Neural cell (in vitro differentiated cells): ENCODE measurements at regions not wholly inside any gene's neighbourhood (a gene's known extent, or its start where the extent isn't known, plus 50 kb on each side); places are given as distances from the start of the nearest gene placed in this dataset.

ENCODE experiments used
- EP300 ChIP-seq: fragments of 450-650 bp; conservative IDR thresholded peaks from 2 replicates; pipeline ENCODE4 v1.6.1; 2014; ENCODE audit warnings: antibody characterized with exemption, mild to moderate bottlenecking, moderate library complexity; ENCODE audit not compliant: poor library complexity, severe bottlenecking
- EZH2 ChIP-seq: fragments of 200-600, 300-800 bp; shearing (Covaris generic), sonication (generic); IDR thresholded peaks from 2 replicates; pipeline ENCODE4 v1.6.1; 2014; ENCODE audit warnings: antibody characterized with exemption, low read length, borderline replicate concordance, mild to moderate bottlenecking; ENCODE audit not compliant: insufficient read depth, poor library complexity, severe bottlenecking
- POLR2AphosphoS5 ChIP-seq: IDR thresholded peaks from 2 replicates; pipeline ENCODE4 v1.6.1; 2012
- TAF1 ChIP-seq: IDR thresholded peaks from 2 replicates; pipeline ENCODE4 v1.6.1; 2012; ENCODE audit warnings: low read depth
- TF ChIP-seq, protein P1 (sequence below): fragments of 450-650 bp; IDR thresholded peaks from 2 replicates; pipeline ENCODE4 v1.5.1; 2014; ENCODE audit warnings: antibody characterized with exemption, mild to moderate bottlenecking, moderate library complexity; ENCODE audit not compliant: poor library complexity, severe bottlenecking

GRCh38 chr1:83813576-83813975 lies 185.4 kb downstream of the TTLL7 start:
- TF ChIP-seq, protein P1, sequence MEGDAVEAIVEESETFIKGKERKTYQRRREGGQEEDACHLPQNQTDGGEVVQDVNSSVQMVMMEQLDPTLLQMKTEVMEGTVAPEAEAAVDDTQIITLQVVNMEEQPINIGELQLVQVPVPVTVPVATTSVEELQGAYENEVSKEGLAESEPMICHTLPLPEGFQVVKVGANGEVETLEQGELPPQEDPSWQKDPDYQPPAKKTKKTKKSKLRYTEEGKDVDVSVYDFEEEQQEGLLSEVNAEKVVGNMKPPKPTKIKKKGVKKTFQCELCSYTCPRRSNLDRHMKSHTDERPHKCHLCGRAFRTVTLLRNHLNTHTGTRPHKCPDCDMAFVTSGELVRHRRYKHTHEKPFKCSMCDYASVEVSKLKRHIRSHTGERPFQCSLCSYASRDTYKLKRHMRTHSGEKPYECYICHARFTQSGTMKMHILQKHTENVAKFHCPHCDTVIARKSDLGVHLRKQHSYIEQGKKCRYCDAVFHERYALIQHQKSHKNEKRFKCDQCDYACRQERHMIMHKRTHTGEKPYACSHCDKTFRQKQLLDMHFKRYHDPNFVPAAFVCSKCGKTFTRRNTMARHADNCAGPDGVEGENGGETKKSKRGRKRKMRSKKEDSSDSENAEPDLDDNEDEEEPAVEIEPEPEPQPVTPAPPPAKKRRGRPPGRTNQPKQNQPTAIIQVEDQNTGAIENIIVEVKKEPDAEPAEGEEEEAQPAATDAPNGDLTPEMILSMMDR: no peak
- TF ChIP-seq EZH2 (no peak), POLR2AphosphoS5 (no peak), EP300 (no peak), TAF1 (no peak)
